Dedifferentiated amniotic fluid mesenchymal stem cell (primary cell): ENCODE measurements at regions not wholly inside any gene's neighbourhood (a gene's known extent, or its start where the extent isn't known, plus 50 kb on each side); places are given as distances from the start of the nearest gene placed in this dataset.
A peak's percentile ranks its signal among the peaks of the same experiment; 100 is the strongest.
"Not testable (repeated sequence)": the region's sequence is repeated elsewhere in the genome, so short reads cannot be mapped to it uniquely, and the experiment has no call there.

Experiments
- DNase-seq: peaks from one replicate; pipeline ENCODE4 v3.0.0-alpha.2; 2016; ENCODE audit errors: extremely low spot score

- no peak for DNase-seq
These were observed 200.3 kb downstream of the SEC14L1 start for GRCh38 chr17:77341069-77341541.

- DNase-seq, result not testable (repeated sequence)
These were observed 201.9 kb downstream of the SEC14L1 start for GRCh38 chr17:77342656-77342990.

GRCh38 chr17:77343031-77343800, 202.4 kb downstream of the SEC14L1 start:
- no peak for DNase-seq

- no peak for DNase-seq
These were observed 203.3 kb downstream of the SEC14L1 start for GRCh38 chr17:77344038-77344437.

- no peak for DNase-seq
These were observed 204.6 kb downstream of the SEC14L1 start for GRCh38 chr17:77345260-77345910.

GRCh38 chr17:77346765-77347164, 206.0 kb downstream of the SEC14L1 start:
- no peak for DNase-seq

GRCh38 chr17:77347544-77347943, 206.8 kb downstream of the SEC14L1 start:
- DNase-seq, result no peak

GRCh38 chr17:77349976-77350830, 209.4 kb downstream of the SEC14L1 start:
- no peak for DNase-seq

GRCh38 chr17:77352441-77352840, 211.7 kb downstream of the SEC14L1 start:
- DNase-seq, result no peak

GRCh38 chr17:77352996-77353395, 212.2 kb downstream of the SEC14L1 start:
- no peak for DNase-seq

GRCh38 chr17:77353684-77354419, 213.1 kb downstream of the SEC14L1 start:
- DNase-seq, result no peak

GRCh38 chr17:77354420-77354669, 213.6 kb downstream of the SEC14L1 start:
- DNase-seq, result no peak

GRCh38 chr17:77354670-77355455, 214.1 kb downstream of the SEC14L1 start:
- DNase-seq, result peak; percentile 49

- no peak for DNase-seq
These were observed 215.4 kb downstream of the SEC14L1 start for GRCh38 chr17:77356109-77356689.

- no peak for DNase-seq
These were observed 216.0 kb downstream of the SEC14L1 start for GRCh38 chr17:77356690-77357201.

- no peak for DNase-seq
These were observed 218.0 kb downstream of the SEC14L1 start for GRCh38 chr17:77358801-77359200.

GRCh38 chr17:77359236-77359635, 218.5 kb downstream of the SEC14L1 start:
- DNase-seq, result no peak

GRCh38 chr17:77361986-77362620, 221.3 kb downstream of the SEC14L1 start:
- no peak for DNase-seq

GRCh38 chr17:77363821-77364361, 223.1 kb downstream of the SEC14L1 start:
- DNase-seq, result no peak

- DNase-seq, result no peak
These were observed 223.7 kb downstream of the SEC14L1 start for GRCh38 chr17:77364381-77364911.
